ENCODE measurements at regions not wholly inside any gene's neighbourhood (a gene's known extent, or its start where the extent isn't known, plus 50 kb on each side); places are given as distances from the start of the nearest gene placed in this dataset.
A peak's percentile ranks its signal among the peaks of the same experiment; 100 is the strongest.

GRCh38 chr2:8579485-8580085 lies 102.3 kb upstream of the ID2 start:
- no peak overlapping the region for H3K27ac ChIP-seq
- no peaks in the 10 kb centered on the region for H3K36me3 ChIP-seq
- no peaks in the 10 kb centered on the region for H3K9me3 ChIP-seq
- H3K4me1 ChIP-seq (ENCODE audit: control insufficient read depth in 1 of 2, insufficient read depth in 1 of 2, low read depth in 1 of 2, low read length in 1 of 2), result peaks cover 45 to 52% of the 10 kb centered on the region in 2 experiments
- H3K27me3 ChIP-seq, result peaks cover 6% of the 10 kb centered on the region
- no peak overlapping the region for H3K4me3 ChIP-seq (ENCODE audit: low read depth in 1 of 2, low read length in 1 of 2)
- no peak for TF ChIP-seq CTCF (IDR thresholded peaks at IDR 0.05)

DNA sequence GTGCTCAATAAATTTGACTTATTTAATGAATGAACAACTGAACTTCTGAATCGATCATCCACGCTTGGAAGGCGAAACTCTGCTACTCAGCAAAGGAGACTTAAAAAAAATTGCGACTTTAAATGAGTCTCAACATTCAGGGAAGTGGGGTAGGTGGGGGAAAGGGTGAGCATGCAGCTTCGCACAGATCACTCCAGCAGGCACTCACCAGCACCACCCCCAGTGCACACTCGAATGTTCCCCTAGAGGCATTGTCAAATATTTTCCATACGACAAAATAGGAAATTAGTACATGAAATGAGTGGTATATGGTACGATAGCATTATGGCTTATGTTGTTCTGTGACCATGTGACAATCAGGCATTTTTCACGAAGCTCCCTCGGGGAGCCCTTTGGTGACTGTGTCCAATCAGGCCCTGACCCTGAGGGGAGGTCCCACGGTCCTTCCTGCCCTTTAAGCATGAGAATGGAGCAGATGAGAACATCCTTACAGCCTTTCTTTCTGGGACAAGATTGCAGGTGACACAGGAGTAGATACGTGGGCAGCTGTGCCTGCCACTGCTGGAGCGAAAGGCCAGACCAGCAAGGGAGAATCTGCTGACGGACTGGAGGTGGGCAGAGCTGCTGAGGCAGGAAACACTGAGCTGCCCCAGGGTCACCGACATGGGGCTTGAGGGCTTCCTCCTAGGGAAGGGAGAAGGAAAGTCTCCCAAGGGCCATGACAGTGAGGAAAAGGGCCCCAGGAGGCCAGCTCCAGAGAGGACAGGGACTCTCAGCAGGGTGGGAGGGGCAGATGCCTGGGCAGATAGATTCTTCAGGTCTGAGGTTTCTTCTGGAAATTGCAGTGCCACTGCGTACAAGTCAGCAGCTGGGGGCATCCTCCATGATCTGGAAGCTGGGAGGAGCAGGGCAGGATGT lies 101.3 kb upstream of the ID2 start:
- H3K27ac ChIP-seq, result no peak overlapping the region
- no peaks in the 10 kb centered on the region for H3K9me3 ChIP-seq
- H3K36me3 ChIP-seq, result no peaks in the 10 kb centered on the region
- TF ChIP-seq CTCF (IDR thresholded peaks at IDR 0.05), result no peak
- H3K4me1 ChIP-seq (ENCODE audit: control insufficient read depth in 1 of 2, insufficient read depth in 1 of 2, low read depth in 1 of 2, low read length in 1 of 2), result peaks cover 38 to 44% of the 10 kb centered on the region in 2 experiments
- H3K27me3 ChIP-seq, result peaks cover 3% of the 10 kb centered on the region
- no peak overlapping the region for H3K4me3 ChIP-seq (ENCODE audit: low read depth in 1 of 2, low read length in 1 of 2)

GRCh38 chr2:8581234-8581561 lies 100.7 kb upstream of the ID2 start:
- no peaks in the 10 kb centered on the region for H3K27me3 ChIP-seq
- peaks cover 38 to 42% of the 10 kb centered on the region in 2 experiments for H3K4me1 ChIP-seq (ENCODE audit: control insufficient read depth in 1 of 2, insufficient read depth in 1 of 2, low read depth in 1 of 2, low read length in 1 of 2)
- no peaks in the 10 kb centered on the region for H3K36me3 ChIP-seq
- H3K4me3 ChIP-seq (ENCODE audit: low read depth in 1 of 2, low read length in 1 of 2), result no peak overlapping the region
- no peak for TF ChIP-seq CTCF (IDR thresholded peaks at IDR 0.05)
- H3K9me3 ChIP-seq, result no peaks in the 10 kb centered on the region
- H3K27ac ChIP-seq, result no peak overlapping the region

- Histone ChIP-seq H3K27me3 (no peaks in the 10 kb centered on the region), H3K27ac (peak overlapping the region; percentile 93), H3K4me1 (ENCODE audit: control insufficient read depth in 1 of 2, insufficient read depth in 1 of 2, low read depth in 1 of 2, low read length in 1 of 2) (peaks cover 36 to 38% of the 10 kb centered on the region in 2 experiments), H3K36me3 (no peaks in the 10 kb centered on the region), H3K4me3 (ENCODE audit: low read depth in 1 of 2, low read length in 1 of 2) (no peak overlapping the region), H3K9me3 (no peaks in the 10 kb centered on the region)
- no peak for TF ChIP-seq CTCF (IDR thresholded peaks at IDR 0.05)
Measured at GRCh38 chr2:8581601-8582041, 100.2 kb upstream of the ID2 start.

GRCh38 chr2:8582191-8582590 lies 99.7 kb upstream of the ID2 start:
- H3K36me3 ChIP-seq, result no peaks in the 10 kb centered on the region
- no peaks in the 10 kb centered on the region for H3K9me3 ChIP-seq
- peaks cover 32% of the 10 kb centered on the region in 2 experiments for H3K4me1 ChIP-seq (ENCODE audit: control insufficient read depth in 1 of 2, insufficient read depth in 1 of 2, low read depth in 1 of 2, low read length in 1 of 2)
- peak overlapping the region in 1 of 2 experiments; percentile 57 for H3K4me3 ChIP-seq (ENCODE audit: low read depth in 1 of 2, low read length in 1 of 2)
- H3K27me3 ChIP-seq, result no peaks in the 10 kb centered on the region
- peak overlapping the region; percentile 93 for H3K27ac ChIP-seq
- TF ChIP-seq CTCF (IDR thresholded peaks at IDR 0.05), result no peak
